ENCODE measurements at regions not wholly inside any gene's neighbourhood (a gene's known extent, or its start where the extent isn't known, plus 50 kb on each side); places are given as distances from the start of the nearest gene placed in this dataset.

- TF ChIP-seq CTCF (IDR thresholded peaks at IDR 0.05; ENCODE audit: insufficient read depth, low read depth, low read length): no peak
These were observed 422.8 kb downstream of the KDM5D start for GRCh38 chrY:19321701-19322100.

GRCh38 chrY:19319135-19319534, 425.4 kb downstream of the KDM5D start:
- H3K4me3 ChIP-seq (ENCODE audit: low read depth, low read length): no peak overlapping the region
- no peak for TF ChIP-seq CTCF (IDR thresholded peaks at IDR 0.05; ENCODE audit: insufficient read depth, low read depth, low read length)
- no peak for DNase-seq (ENCODE audit: low read depth)

More at GRCh38 chrY:19321701-19322100, 422.8 kb downstream of the KDM5D start:
- no peak overlapping the region for H3K4me3 ChIP-seq (ENCODE audit: low read depth, low read length)
- DNase-seq (ENCODE audit: low read depth): no peak

- no peak overlapping the region for H3K4me3 ChIP-seq (ENCODE audit: low read depth, low read length)
- TF ChIP-seq CTCF (IDR thresholded peaks at IDR 0.05; ENCODE audit: insufficient read depth, low read depth, low read length): no peak
- no peak for DNase-seq (ENCODE audit: low read depth)
These were observed 427.1 kb downstream of the KDM5D start for GRCh38 chrY:19317271-19317987.

GRCh38 chrY:19307627-19308026, 436.9 kb downstream of the KDM5D start:
- no peak for TF ChIP-seq CTCF (IDR thresholded peaks at IDR 0.05; ENCODE audit: insufficient read depth, low read depth, low read length)
- no peak overlapping the region for H3K4me3 ChIP-seq (ENCODE audit: low read depth, low read length)
- DNase-seq (ENCODE audit: low read depth): no peak

GRCh38 chrY:19303136-19303535, 441.4 kb downstream of the KDM5D start:
- TF ChIP-seq CTCF (IDR thresholded peaks at IDR 0.05; ENCODE audit: insufficient read depth, low read depth, low read length): no peak
- no peak for DNase-seq (ENCODE audit: low read depth)
- no peak overlapping the region for H3K4me3 ChIP-seq (ENCODE audit: low read depth, low read length)

- TF ChIP-seq CTCF (IDR thresholded peaks at IDR 0.05; ENCODE audit: insufficient read depth, low read depth, low read length): no peak
- no peak overlapping the region for H3K4me3 ChIP-seq (ENCODE audit: low read depth, low read length)
- DNase-seq (ENCODE audit: low read depth): no peak
These were observed 453.6 kb downstream of the KDM5D start for GRCh38 chrY:19290925-19291324.

- no peak overlapping the region for H3K4me3 ChIP-seq (ENCODE audit: low read depth, low read length)
- no peak for TF ChIP-seq CTCF (IDR thresholded peaks at IDR 0.05; ENCODE audit: insufficient read depth, low read depth, low read length)
- no peak for DNase-seq (ENCODE audit: low read depth)
These were observed 470.4 kb downstream of the KDM5D start for GRCh38 chrY:19274076-19274475.

Data from fibroblast of villous mesenchyme (primary cell).